Fibroblast of mammary gland (primary cell): ENCODE measurements at regions not wholly inside any gene's neighbourhood (a gene's known extent, or its start where the extent isn't known, plus 50 kb on each side); places are given as distances from the start of the nearest gene placed in this dataset.

Source experiments
- DNase-seq: peaks from one replicate; pipeline ENCODE4 v3.0.0-alpha.2; 2010; ENCODE audit warnings: low read depth
- H3K4me3 ChIP-seq: 2 replicates; pipeline ENCODE4 v1.5.1; 2011; ENCODE audit warnings: low read depth, mild to moderate bottlenecking, low read length, moderate library complexity; ENCODE audit not compliant: control insufficient read depth
- TF ChIP-seq, protein P1 (sequence below): conservative IDR thresholded peaks from 2 replicates; pipeline ENCODE4 v1.5.1; 2011; ENCODE audit warnings: low read depth, low read length, inconsistent platforms; ENCODE audit not compliant: control insufficient read depth, insufficient read depth

- no peak overlapping the region for H3K4me3 ChIP-seq
- DNase-seq, result no peak
- TF ChIP-seq, protein P1, sequence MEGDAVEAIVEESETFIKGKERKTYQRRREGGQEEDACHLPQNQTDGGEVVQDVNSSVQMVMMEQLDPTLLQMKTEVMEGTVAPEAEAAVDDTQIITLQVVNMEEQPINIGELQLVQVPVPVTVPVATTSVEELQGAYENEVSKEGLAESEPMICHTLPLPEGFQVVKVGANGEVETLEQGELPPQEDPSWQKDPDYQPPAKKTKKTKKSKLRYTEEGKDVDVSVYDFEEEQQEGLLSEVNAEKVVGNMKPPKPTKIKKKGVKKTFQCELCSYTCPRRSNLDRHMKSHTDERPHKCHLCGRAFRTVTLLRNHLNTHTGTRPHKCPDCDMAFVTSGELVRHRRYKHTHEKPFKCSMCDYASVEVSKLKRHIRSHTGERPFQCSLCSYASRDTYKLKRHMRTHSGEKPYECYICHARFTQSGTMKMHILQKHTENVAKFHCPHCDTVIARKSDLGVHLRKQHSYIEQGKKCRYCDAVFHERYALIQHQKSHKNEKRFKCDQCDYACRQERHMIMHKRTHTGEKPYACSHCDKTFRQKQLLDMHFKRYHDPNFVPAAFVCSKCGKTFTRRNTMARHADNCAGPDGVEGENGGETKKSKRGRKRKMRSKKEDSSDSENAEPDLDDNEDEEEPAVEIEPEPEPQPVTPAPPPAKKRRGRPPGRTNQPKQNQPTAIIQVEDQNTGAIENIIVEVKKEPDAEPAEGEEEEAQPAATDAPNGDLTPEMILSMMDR, result no peak
These were observed 70.0 kb upstream of the ETS2 start for GRCh38 chr21:38735626-38736206.

DNA sequence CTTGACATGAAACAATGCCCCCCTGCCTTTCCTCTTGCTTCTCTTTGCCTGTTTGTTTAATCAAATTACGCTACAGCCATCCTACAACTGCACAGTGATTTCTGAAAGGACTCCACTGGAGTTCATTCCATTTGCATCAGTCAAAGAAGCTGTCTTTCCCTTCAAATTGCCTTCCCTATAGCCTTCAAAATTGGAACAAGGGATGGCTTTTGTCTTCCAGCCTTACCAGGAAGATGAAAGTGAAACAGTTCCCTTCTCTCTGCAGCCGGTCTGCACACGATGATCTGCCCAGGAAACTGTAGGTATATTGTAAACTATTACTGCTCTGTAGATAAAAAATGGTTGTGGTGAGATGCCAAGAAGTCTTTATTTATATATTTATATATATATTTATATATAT, 65.6 kb upstream of the ETS2 start:
- H3K4me3 ChIP-seq, result no peak overlapping the region

DNA sequence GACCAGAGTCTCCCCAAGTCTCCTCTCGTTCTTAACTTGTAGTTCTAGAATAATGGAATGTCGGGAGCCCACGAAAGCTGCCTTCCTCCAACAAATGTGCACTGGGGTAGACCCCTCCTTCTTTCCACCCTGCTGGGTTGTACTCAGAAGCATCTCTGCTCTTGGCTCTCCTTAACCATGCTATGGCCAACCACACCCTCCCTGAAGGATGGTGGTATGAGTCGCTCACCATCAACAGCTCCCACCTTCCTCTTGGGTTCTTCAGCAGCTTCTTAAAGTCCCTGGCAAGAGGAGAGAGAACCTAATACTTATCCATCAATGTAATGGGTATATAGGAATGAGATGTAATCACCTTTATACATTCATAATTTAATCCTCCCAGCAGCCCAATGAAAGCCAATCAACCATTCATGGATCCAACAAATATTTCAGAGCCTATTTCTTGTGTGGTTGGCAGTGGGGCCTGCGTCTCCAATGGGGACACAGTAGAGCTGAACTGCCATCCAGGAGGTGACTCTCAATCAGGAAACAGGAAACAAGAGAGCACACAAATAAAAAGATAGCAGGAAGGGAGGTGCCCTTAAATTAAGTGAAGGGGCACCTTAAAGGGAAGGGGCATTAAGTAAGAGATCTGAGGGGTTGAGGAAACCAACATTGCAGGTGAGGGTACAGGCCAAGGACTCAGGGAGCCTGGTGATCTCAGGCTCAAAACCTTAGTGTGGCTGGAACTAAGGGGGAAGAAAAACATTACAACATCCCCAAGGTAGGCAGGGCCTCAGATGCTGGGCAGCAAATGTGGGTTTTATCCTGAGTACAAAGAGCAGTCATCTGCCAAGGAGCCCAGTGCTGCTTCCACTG, 64.4 kb upstream of the ETS2 start:
- TF ChIP-seq, protein P1, result no peak
- no peak for DNase-seq
- H3K4me3 ChIP-seq, result no peak overlapping the region

More for the DNA sequence above, 65.6 kb upstream of the ETS2 start:
- TF ChIP-seq, protein P1, result no peak
- no peak for DNase-seq

GRCh38 chr21:38741950-38742256, 63.8 kb upstream of the ETS2 start:
- TF ChIP-seq, protein P1, result no peak
- no peak for DNase-seq
- H3K4me3 ChIP-seq, result no peak overlapping the region

DNA sequence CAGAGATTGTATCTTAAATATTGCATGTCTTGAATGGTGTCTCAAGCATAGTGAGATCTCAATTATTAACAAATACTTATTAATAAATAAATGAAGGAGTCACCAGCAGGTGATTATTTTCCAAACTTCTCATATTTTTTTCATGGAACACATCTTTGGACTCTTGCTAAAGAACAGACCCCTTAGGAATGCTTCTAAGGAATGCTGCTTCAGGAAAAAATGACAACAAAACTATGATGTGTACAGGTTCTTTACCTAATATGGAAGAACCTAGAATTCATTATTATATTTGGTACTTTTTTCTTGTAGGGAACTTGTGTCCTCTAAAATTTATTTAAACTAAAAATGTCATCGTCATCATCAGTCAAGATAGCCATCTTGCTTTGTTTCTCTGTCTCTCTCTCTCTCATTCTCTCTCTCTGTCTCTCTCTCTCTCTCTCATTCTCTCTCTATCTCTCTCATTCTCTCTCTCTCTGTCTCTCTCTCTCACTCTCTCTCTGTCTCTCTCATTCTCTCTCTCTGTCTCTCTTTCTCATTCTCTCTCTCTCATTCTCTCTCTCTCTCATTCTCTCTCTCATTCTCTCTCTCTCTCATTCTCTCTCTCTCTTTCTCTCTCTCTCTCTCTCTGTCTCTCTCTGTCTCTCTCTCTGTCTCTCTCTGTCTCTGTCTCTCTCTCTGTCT, 63.0 kb upstream of the ETS2 start:
- DNase-seq, result no peak
- TF ChIP-seq, protein P1, result no peak
- H3K4me3 ChIP-seq, result no peak overlapping the region

- TF ChIP-seq, protein P1, result no peak
- no peak for DNase-seq
- no peak overlapping the region for H3K4me3 ChIP-seq
These were observed 61.8 kb upstream of the ETS2 start for GRCh38 chr21:38743772-38744529.
